H1 (cell line): ENCODE measurements at regions not wholly inside any gene's neighbourhood (a gene's known extent, or its start where the extent isn't known, plus 50 kb on each side); places are given as distances from the start of the nearest gene placed in this dataset.

Experiments
- HDAC6 ChIP-seq: IDR thresholded peaks from one replicate; pipeline ENCODE4 v1.7.1; 2012; ENCODE audit warnings: low read depth, mild to moderate bottlenecking, inconsistent platforms, low read length, moderate library complexity
- TF ChIP-seq, protein P1 (sequence below), 3 experiments: IDR thresholded peaks; 1 replicate in 2 of 3; 2 replicates in 1 of 3; pipeline versions ENCODE4 v1.5.1 to v1.6.1; 2011; ENCODE audit warnings: low read length in 3 of 3, mild to moderate bottlenecking in 3 of 3, inconsistent platforms in 2 of 3, low read depth in 1 of 3, moderate library complexity in 1 of 3; ENCODE audit not compliant: insufficient read depth in 1 of 3; ENCODE audit errors: control extremely low read depth in 1 of 3

DNA sequence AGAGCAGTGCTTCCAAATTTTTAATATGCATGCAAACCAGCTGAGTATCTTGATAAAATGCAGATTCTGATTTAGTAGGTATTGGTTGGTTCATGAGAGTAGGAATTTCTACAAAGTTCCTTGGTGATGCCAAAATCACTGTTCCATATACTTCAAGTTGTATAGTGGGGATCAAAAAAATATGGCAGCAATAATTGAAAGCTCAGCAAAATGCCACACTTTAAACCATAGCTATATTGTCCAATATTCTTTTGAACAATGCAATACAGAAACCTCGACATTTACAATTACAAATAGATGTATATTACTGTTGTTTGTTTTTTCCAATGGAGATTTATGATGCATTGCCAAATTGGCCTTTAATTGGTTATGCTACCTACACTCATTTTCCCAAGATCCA lies 55.7 kb upstream of the NCAM2 start (continued):
- TF ChIP-seq, protein P1, sequence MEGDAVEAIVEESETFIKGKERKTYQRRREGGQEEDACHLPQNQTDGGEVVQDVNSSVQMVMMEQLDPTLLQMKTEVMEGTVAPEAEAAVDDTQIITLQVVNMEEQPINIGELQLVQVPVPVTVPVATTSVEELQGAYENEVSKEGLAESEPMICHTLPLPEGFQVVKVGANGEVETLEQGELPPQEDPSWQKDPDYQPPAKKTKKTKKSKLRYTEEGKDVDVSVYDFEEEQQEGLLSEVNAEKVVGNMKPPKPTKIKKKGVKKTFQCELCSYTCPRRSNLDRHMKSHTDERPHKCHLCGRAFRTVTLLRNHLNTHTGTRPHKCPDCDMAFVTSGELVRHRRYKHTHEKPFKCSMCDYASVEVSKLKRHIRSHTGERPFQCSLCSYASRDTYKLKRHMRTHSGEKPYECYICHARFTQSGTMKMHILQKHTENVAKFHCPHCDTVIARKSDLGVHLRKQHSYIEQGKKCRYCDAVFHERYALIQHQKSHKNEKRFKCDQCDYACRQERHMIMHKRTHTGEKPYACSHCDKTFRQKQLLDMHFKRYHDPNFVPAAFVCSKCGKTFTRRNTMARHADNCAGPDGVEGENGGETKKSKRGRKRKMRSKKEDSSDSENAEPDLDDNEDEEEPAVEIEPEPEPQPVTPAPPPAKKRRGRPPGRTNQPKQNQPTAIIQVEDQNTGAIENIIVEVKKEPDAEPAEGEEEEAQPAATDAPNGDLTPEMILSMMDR (IDR thresholded peaks at IDR 0.05; ENCODE audit: control extremely low read depth in 1 of 3, insufficient read depth in 1 of 3, low read depth in 1 of 3, low read length in 3 of 3), result no peak
- TF ChIP-seq HDAC6, result no peak
- TF ChIP-seq, all 59 proteins: peak for 0
